ENCODE measurements at regions not wholly inside any gene's neighbourhood (a gene's known extent, or its start where the extent isn't known, plus 50 kb on each side); places are given as distances from the start of the nearest gene placed in this dataset.
"Not testable (repeated sequence)": the region's sequence is repeated elsewhere in the genome, so short reads cannot be mapped to it uniquely, and the experiment has no call there.

GRCh38 chr6:126723541-126724170 lies 383.7 kb downstream of the CENPW start:
- H3K4me3 ChIP-seq (ENCODE audit: low read depth, low read length): no peak overlapping the region
- TF ChIP-seq, protein P1, sequence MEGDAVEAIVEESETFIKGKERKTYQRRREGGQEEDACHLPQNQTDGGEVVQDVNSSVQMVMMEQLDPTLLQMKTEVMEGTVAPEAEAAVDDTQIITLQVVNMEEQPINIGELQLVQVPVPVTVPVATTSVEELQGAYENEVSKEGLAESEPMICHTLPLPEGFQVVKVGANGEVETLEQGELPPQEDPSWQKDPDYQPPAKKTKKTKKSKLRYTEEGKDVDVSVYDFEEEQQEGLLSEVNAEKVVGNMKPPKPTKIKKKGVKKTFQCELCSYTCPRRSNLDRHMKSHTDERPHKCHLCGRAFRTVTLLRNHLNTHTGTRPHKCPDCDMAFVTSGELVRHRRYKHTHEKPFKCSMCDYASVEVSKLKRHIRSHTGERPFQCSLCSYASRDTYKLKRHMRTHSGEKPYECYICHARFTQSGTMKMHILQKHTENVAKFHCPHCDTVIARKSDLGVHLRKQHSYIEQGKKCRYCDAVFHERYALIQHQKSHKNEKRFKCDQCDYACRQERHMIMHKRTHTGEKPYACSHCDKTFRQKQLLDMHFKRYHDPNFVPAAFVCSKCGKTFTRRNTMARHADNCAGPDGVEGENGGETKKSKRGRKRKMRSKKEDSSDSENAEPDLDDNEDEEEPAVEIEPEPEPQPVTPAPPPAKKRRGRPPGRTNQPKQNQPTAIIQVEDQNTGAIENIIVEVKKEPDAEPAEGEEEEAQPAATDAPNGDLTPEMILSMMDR (IDR thresholded peaks at IDR 0.05; ENCODE audit: low read depth, low read length): no peak
- TF ChIP-seq POLR2A (IDR thresholded peaks at IDR 0.05; ENCODE audit: extremely low read depth, insufficient read length) (no peak), MYC (IDR thresholded peaks at IDR 0.05; ENCODE audit: low read depth, low read length) (no peak)
- TF ChIP-seq, protein P2, sequence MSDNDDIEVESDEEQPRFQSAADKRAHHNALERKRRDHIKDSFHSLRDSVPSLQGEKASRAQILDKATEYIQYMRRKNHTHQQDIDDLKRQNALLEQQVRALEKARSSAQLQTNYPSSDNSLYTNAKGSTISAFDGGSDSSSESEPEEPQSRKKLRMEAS (IDR thresholded peaks at IDR 0.05; ENCODE audit: low read depth, low read length): no peak
- DNase-seq (ENCODE audit: low read depth): no peak

DNA sequence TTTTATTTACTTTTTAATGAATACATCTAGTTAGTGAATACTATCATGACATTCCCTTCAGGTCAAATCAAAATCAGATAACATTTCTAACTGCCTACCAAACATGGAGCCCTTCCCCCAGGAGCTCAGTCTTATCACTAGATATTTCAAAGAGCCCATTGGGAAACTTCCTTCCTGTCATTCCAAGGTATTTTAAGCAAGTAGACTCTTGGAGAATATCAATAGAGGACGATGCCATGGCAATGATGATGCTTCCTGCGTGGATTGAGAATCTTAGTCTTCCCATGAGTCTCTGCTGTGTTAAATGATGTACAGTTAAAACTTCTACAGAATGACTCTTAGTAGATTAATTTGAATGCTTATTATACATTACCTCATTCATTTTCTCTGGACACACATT lies 384.9 kb downstream of the CENPW start:
- DNase-seq (ENCODE audit: low read depth): no peak
- TF ChIP-seq POLR2A (IDR thresholded peaks at IDR 0.05; ENCODE audit: extremely low read depth, insufficient read length) (no peak), MYC (IDR thresholded peaks at IDR 0.05; ENCODE audit: low read depth, low read length) (no peak)
- TF ChIP-seq, protein P2 (IDR thresholded peaks at IDR 0.05; ENCODE audit: low read depth, low read length): no peak
- TF ChIP-seq, protein P1 (IDR thresholded peaks at IDR 0.05; ENCODE audit: low read depth, low read length): no peak
- H3K4me3 ChIP-seq (ENCODE audit: low read depth, low read length): no peak overlapping the region

GRCh38 chr6:126726454-126726853 lies 386.5 kb downstream of the CENPW start:
- not testable (repeated sequence) for DNase-seq (ENCODE audit: low read depth); H3K4me3 ChIP-seq (ENCODE audit: low read depth, low read length)

- no peak overlapping the region for H3K4me3 ChIP-seq (ENCODE audit: low read depth, low read length)
- TF ChIP-seq, protein P2 (IDR thresholded peaks at IDR 0.05; ENCODE audit: low read depth, low read length): no peak
- TF ChIP-seq MYC (IDR thresholded peaks at IDR 0.05; ENCODE audit: low read depth, low read length): no peak
- TF ChIP-seq, protein P1 (IDR thresholded peaks at IDR 0.05; ENCODE audit: low read depth, low read length): no peak
- TF ChIP-seq POLR2A (IDR thresholded peaks at IDR 0.05; ENCODE audit: extremely low read depth, insufficient read length): no peak
- no peak for DNase-seq (ENCODE audit: low read depth)
These were observed 380.3 kb upstream of the RSPO3 start for GRCh38 chr6:126738146-126738545.

DNA sequence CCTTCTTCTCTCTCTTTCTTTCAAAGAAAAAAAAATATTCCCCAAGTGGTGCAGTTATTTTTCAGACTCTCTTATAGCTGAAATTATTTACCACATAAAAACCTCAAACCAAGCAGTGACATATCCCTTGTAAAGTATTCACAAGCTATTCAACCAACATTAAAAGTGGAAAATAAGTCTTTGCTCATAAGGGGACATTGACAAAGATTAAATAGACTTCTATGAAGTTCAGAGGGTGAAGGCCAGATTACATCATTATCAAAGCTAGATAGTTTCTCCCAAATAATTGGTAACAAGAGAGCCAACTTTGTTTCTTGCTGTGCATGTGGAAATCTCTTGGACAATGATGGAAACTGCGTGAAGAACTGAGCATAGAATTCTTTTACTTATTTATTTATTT lies 379.8 kb upstream of the RSPO3 start:
- H3K4me3 ChIP-seq (ENCODE audit: low read depth, low read length): no peak overlapping the region
- no peak for DNase-seq (ENCODE audit: low read depth)
- TF ChIP-seq POLR2A (IDR thresholded peaks at IDR 0.05; ENCODE audit: extremely low read depth, insufficient read length): no peak
- TF ChIP-seq, protein P1 (IDR thresholded peaks at IDR 0.05; ENCODE audit: low read depth, low read length): no peak
- TF ChIP-seq, protein P2 (IDR thresholded peaks at IDR 0.05; ENCODE audit: low read depth, low read length): no peak
- TF ChIP-seq MYC (IDR thresholded peaks at IDR 0.05; ENCODE audit: low read depth, low read length): no peak

- TF ChIP-seq MYC (IDR thresholded peaks at IDR 0.05; ENCODE audit: low read depth, low read length): no peak
- no peak for TF ChIP-seq POLR2A (IDR thresholded peaks at IDR 0.05; ENCODE audit: extremely low read depth, insufficient read length)
- TF ChIP-seq, protein P2 (IDR thresholded peaks at IDR 0.05; ENCODE audit: low read depth, low read length): no peak
- TF ChIP-seq, protein P1 (IDR thresholded peaks at IDR 0.05; ENCODE audit: low read depth, low read length): no peak
- no peak overlapping the region for H3K4me3 ChIP-seq (ENCODE audit: low read depth, low read length)
- no peak for DNase-seq (ENCODE audit: low read depth)
These were observed 375.4 kb upstream of the RSPO3 start for GRCh38 chr6:126743076-126743475.

Data from NB4 (cell line).